Stimulated activated CD8-positive, alpha-beta memory T cell treated with anti-CD3 and anti-CD28 coated beads, Interleukin-7, amount 100 ng/mL, for 4 hours (primary cell): ENCODE measurements at regions not wholly inside any gene's neighbourhood (a gene's known extent, or its start where the extent isn't known, plus 50 kb on each side); places are given as distances from the start of the nearest gene placed in this dataset.
"Not testable (repeated sequence)": the region's sequence is repeated elsewhere in the genome, so short reads cannot be mapped to it uniquely, and the experiment has no call there.

ENCODE experiments used
- DNase-seq, 2 donors: peaks; one replicate each; pipeline ENCODE4 v3.0.0-alpha.2; 2020; ENCODE audit warnings: low read depth in 2 of 2

GRCh38 chr14:35988972-35989690, 163.0 kb downstream of the BRMS1L start:
- DNase-seq, result no peak

GRCh38 chr14:35988550-35988949, 162.4 kb downstream of the BRMS1L start:
- no peak for DNase-seq

- no peak for DNase-seq
Observed at GRCh38 chr14:35987731-35988130, 161.6 kb downstream of the BRMS1L start.

- DNase-seq, result no peak
Observed at GRCh38 chr14:35986219-35986573, 160.1 kb downstream of the BRMS1L start.

- DNase-seq, result no peak
Observed at GRCh38 chr14:35985474-35986218, 159.5 kb downstream of the BRMS1L start.

GRCh38 chr14:35979531-35979930, 153.4 kb downstream of the BRMS1L start:
- DNase-seq, result no peak

GRCh38 chr14:35978561-35978960, 152.4 kb downstream of the BRMS1L start:
- DNase-seq, result no peak

GRCh38 chr14:35975814-35976213, 149.7 kb downstream of the BRMS1L start:
- DNase-seq, result no peak

GRCh38 chr14:35973770-35974169, 147.6 kb downstream of the BRMS1L start:
- no peak for DNase-seq

GRCh38 chr14:35971965-35972630, 146.0 kb downstream of the BRMS1L start:
- no peak for DNase-seq

- no peak for DNase-seq
Observed at GRCh38 chr14:35969310-35969709, 143.2 kb downstream of the BRMS1L start.

GRCh38 chr14:35965400-35965799, 139.3 kb downstream of the BRMS1L start:
- DNase-seq, result no peak

GRCh38 chr14:35964697-35965286, 138.7 kb downstream of the BRMS1L start:
- no peak for DNase-seq

GRCh38 chr14:35963209-35963608, 137.1 kb downstream of the BRMS1L start:
- DNase-seq, result no peak

GRCh38 chr14:35961697-35962274, 135.6 kb downstream of the BRMS1L start:
- DNase-seq, result no peak

- DNase-seq, result no peak
Observed at GRCh38 chr14:35959835-35960234, 133.7 kb downstream of the BRMS1L start.

- no peak for DNase-seq
Observed at GRCh38 chr14:35958499-35958898, 132.4 kb downstream of the BRMS1L start.

GRCh38 chr14:35956376-35957085, 130.4 kb downstream of the BRMS1L start:
- DNase-seq, result no peak

- no peak for DNase-seq
Observed at GRCh38 chr14:35952584-35952983, 126.4 kb downstream of the BRMS1L start.

- no peak for DNase-seq
Observed at GRCh38 chr14:35949920-35950513, 123.9 kb downstream of the BRMS1L start.

GRCh38 chr14:35947983-35948382, 121.8 kb downstream of the BRMS1L start:
- DNase-seq, result not testable (repeated sequence)
